HCT116 (cell line): ENCODE measurements at regions not wholly inside any gene's neighbourhood (a gene's known extent, or its start where the extent isn't known, plus 50 kb on each side); places are given as distances from the start of the nearest gene placed in this dataset.

Source experiments
- ATAC-seq: fragments of 200-7000 bp; cut with Tn5 transposase; 2 replicates; pipeline ENCODE4 v1.9.1; 2020; ENCODE audit warnings: mild to moderate bottlenecking, moderate library complexity
- BruUV-seq: library from RNA; stranded (reverse); fragments of 400-500 nt; replicated peaks from 2 replicates; lab custom pipeline; 2021; lab: Mats Ljungman, UMichigan
- CTCF ChIA-PET: fragments of 300-600 bp; sonication (Branson Sonifier 250); formaldehyde crosslinking; loops from one replicate; lab custom pipeline; 2021; ENCODE audit warnings: antibody characterized with exemption; lab: Charles Lee
- POLR2A ChIA-PET: fragments of 300-600, 350-600 bp; sonication (Branson Sonifier 250); formaldehyde crosslinking; loops from one replicate; lab custom pipeline; 2021; ENCODE audit warnings: antibody characterized with exemption; lab: Charles Lee
- RAD21 ChIA-PET, 2 experiments: fragments of 300-600 bp; sonication (Branson Sonifier 250); formaldehyde crosslinking; loops; one replicate each; lab custom pipeline; 2023; ENCODE audit warnings: low total read pairs in 2 of 2; ENCODE audit not compliant: uncharacterized antibody in 2 of 2, unreplicated experiment in 2 of 2, low non-redundant PET in 1 of 2; lab: Charles Lee
- DNase-seq: peaks from one replicate; pipeline ENCODE4 v3.0.0-alpha.2; 2010; ENCODE audit warnings: low read depth, low spot score
- H2AFZ ChIP-seq: fragments of 200-600 bp; shearing (Covaris generic), sonication (generic); 2 replicates; pipeline ENCODE4 v1.6.1; 2017; ENCODE audit warnings: low read depth, mixed run types, mixed read lengths, antibody characterized with exemption, low read length; ENCODE audit not compliant: poor library complexity, severe bottlenecking
- H3K27ac ChIP-seq: 2 replicates; pipeline ENCODE4 v1.5.1; 2012; ENCODE audit warnings: low read depth, low read length
- H3K27me3 ChIP-seq: fragments of 200-600 bp; sonication (generic); 2 replicates; pipeline ENCODE4 v1.6.1; 2016; ENCODE audit warnings: mixed run types, low read length, mixed read lengths; ENCODE audit not compliant: insufficient read depth
- H3K36me3 ChIP-seq, 2 experiments: fragments of 200-500 bp in 1 of 2; fragments of 200-600 bp in 1 of 2; sonication (Bioruptor generic) in 1 of 2; sonication (generic) in 1 of 2; 2 replicates each; pipeline versions ENCODE4 v1.5.1 to v1.6.1; 2014 to 2016; ENCODE audit warnings: low read length in 2 of 2, inconsistent platforms in 1 of 2, mixed read lengths in 1 of 2, mixed run types in 1 of 2; ENCODE audit not compliant: insufficient read depth in 2 of 2, control insufficient read depth in 1 of 2
- H3K4me1 ChIP-seq, 2 experiments: fragments of 200-600 bp in 1 of 2; sonication (generic) in 1 of 2; 2 replicates each; pipeline versions ENCODE4 v1.5.1 to v1.6.1; 2012 to 2017; ENCODE audit warnings: low read length in 2 of 2, inconsistent platforms in 1 of 2, mild to moderate bottlenecking in 1 of 2, mixed read lengths in 1 of 2, mixed run types in 1 of 2, moderate library complexity in 1 of 2; ENCODE audit not compliant: insufficient read depth in 2 of 2, control insufficient read depth in 1 of 2
- H3K4me2 ChIP-seq: fragments of 200-600 bp; sonication (generic); 2 replicates; pipeline ENCODE4 v1.6.1; 2017; ENCODE audit warnings: mixed run types, low read length, mixed read lengths
- H3K4me3 ChIP-seq, 2 experiments: fragments of 200-600 bp in 1 of 2; sonication (generic) in 1 of 2; replicated peaks in 1 of 2; 2 replicates each; pipeline ENCODE4 v1.5.1; 2011 to 2016; ENCODE audit warnings: low read length in 2 of 2, control low read depth in 1 of 2, low read depth in 1 of 2, mild to moderate bottlenecking in 1 of 2, mixed read lengths in 1 of 2, mixed run types in 1 of 2
- H3K79me2 ChIP-seq: fragments of 200-600 bp; sonication (generic); 2 replicates; pipeline ENCODE4 v1.6.1; 2017; ENCODE audit warnings: mild to moderate bottlenecking, mixed run types, low read length, moderate library complexity, mixed read lengths; ENCODE audit not compliant: insufficient read depth
- H3K9ac ChIP-seq: fragments of 200-600 bp; sonication (generic); 2 replicates; pipeline ENCODE4 v1.6.1; 2016; ENCODE audit warnings: low read length, mixed read lengths
- H3K9me2 ChIP-seq: fragments of 200-600 bp; sonication (generic), shearing (Covaris generic); 2 replicates; pipeline ENCODE4 v1.6.1; 2017; ENCODE audit warnings: mixed run types, mild to moderate bottlenecking, moderate library complexity; ENCODE audit not compliant: insufficient read depth
- H3K9me3 ChIP-seq, 2 experiments: fragments of 200-500 bp in 1 of 2; fragments of 200-600 bp in 1 of 2; sonication (Bioruptor generic) in 1 of 2; sonication (generic) in 1 of 2; 2 replicates each; pipeline ENCODE4 v1.6.1; 2014 to 2017; ENCODE audit warnings: low read length in 2 of 2, mixed read lengths in 2 of 2, inconsistent platforms in 1 of 2, low read depth in 1 of 2, mild to moderate bottlenecking in 1 of 2, mixed run types in 1 of 2, moderate library complexity in 1 of 2; ENCODE audit not compliant: control insufficient read depth in 1 of 2, insufficient read depth in 1 of 2
- H4K20me1 ChIP-seq: fragments of 200-600 bp; sonication (generic), shearing (Covaris generic); 2 replicates; pipeline ENCODE4 v1.6.1; 2017; ENCODE audit warnings: mixed run types, mild to moderate bottlenecking, moderate library complexity; ENCODE audit not compliant: insufficient read depth
- ATF3 ChIP-seq: IDR thresholded peaks from 2 replicates; pipeline ENCODE4 v1.6.1; 2012
- CEBPB ChIP-seq: IDR thresholded peaks from 2 replicates; pipeline ENCODE4 v1.6.1; 2012; ENCODE audit warnings: low read depth
- CTCF ChIP-seq, 3 experiments: fragments of 200-600 bp in 1 of 3; sonication (generic) in 1 of 3; IDR thresholded peaks in 2 of 3; conservative IDR thresholded peaks in 1 of 3; 2 replicates each; pipeline ENCODE4 v1.5.1; 2012 to 2017; ENCODE audit warnings: low read depth in 2 of 3, low read length in 2 of 3, antibody characterized with exemption in 1 of 3, borderline replicate concordance in 1 of 3, control low read depth in 1 of 3, mild to moderate bottlenecking in 1 of 3, mixed read lengths in 1 of 3, mixed run types in 1 of 3, moderate library complexity in 1 of 3; ENCODE audit not compliant: insufficient read depth in 1 of 3
- EGR1 ChIP-seq: IDR thresholded peaks from 2 replicates; pipeline ENCODE4 v1.6.1; 2012; ENCODE audit warnings: low read depth
- ELF1 ChIP-seq: IDR thresholded peaks from 2 replicates; pipeline ENCODE4 v1.6.1; 2012; ENCODE audit warnings: low read depth, borderline replicate concordance
- EZH2 ChIP-seq: fragments of 200-600 bp; sonication (generic); IDR thresholded peaks from 2 replicates; pipeline ENCODE4 v1.6.1; 2017; ENCODE audit warnings: antibody characterized with exemption, mixed run types
- FOSL1 ChIP-seq: IDR thresholded peaks from 2 replicates; pipeline ENCODE4 v1.6.1; 2012; ENCODE audit warnings: low read depth
- JUND ChIP-seq: IDR thresholded peaks from 2 replicates; pipeline ENCODE4 v1.6.1; 2012
- MAX ChIP-seq: IDR thresholded peaks from 2 replicates; pipeline ENCODE4 v1.6.1; 2012
- POLR2A ChIP-seq: IDR thresholded peaks from 2 replicates; pipeline ENCODE4 v1.7.0; 2011; ENCODE audit warnings: borderline replicate concordance; ENCODE audit not compliant: insufficient read depth, insufficient read length; ENCODE audit errors: extremely low read depth
- POLR2AphosphoS5 ChIP-seq: IDR thresholded peaks from 2 replicates; pipeline ENCODE4 v1.6.1; 2011; ENCODE audit warnings: mild to moderate bottlenecking, low read depth, low read length, moderate library complexity
- RAD21 ChIP-seq: IDR thresholded peaks from 2 replicates; pipeline ENCODE4 v1.6.1; 2012; ENCODE audit warnings: low read depth, mild to moderate bottlenecking
- SP1 ChIP-seq: IDR thresholded peaks from 2 replicates; pipeline ENCODE4 v1.6.1; 2012; ENCODE audit warnings: low read depth
- SRF ChIP-seq: IDR thresholded peaks from 2 replicates; pipeline ENCODE4 v1.6.1; 2012; ENCODE audit warnings: low read depth
- YY1 ChIP-seq: IDR thresholded peaks from 2 replicates; pipeline ENCODE4 v1.6.1; 2011; ENCODE audit warnings: low read length, low read depth, moderate library complexity, mild to moderate bottlenecking; ENCODE audit not compliant: insufficient replicate concordance; ENCODE audit errors: extremely low read depth
- ZBTB33 ChIP-seq: IDR thresholded peaks from 2 replicates; pipeline ENCODE4 v1.6.1; 2011; ENCODE audit warnings: mild to moderate bottlenecking, low read length, moderate library complexity; ENCODE audit not compliant: insufficient replicate concordance; ENCODE audit errors: extremely low read depth
- ZFX ChIP-seq: fragments of 450-650 bp; IDR thresholded peaks from 2 replicates; pipeline ENCODE4 v1.6.1; 2017
- intact Hi-C: fragments of 100-400 bp; cut with micrococcal nuclease; formaldehyde crosslinking; loops from 2 replicates; pipeline ENCODE4 v1.10.0; 2022

GRCh38 chr2:136381722-136382633, 264.0 kb upstream of the CXCR4 start:
- no peak for ATAC-seq
- Histone ChIP-seq H3K4me1 (no peaks in the 10 kb centered on the region), H3K9ac (no peak overlapping the region), H3K4me2 (no peak overlapping the region), H4K20me1 (no peaks in the 10 kb centered on the region), H3K9me3 (no peaks in the 10 kb centered on the region), H3K4me3 (no peak overlapping the region), H3K36me3 (no peaks in the 10 kb centered on the region), H3K27ac (no peak overlapping the region)
- POLR2A ChIA-PET: no interaction called here
- no TSS peak for BruUV-seq
- TF ChIP-seq POLR2AphosphoS5 (no peak), EZH2 (no peak), CTCF (IDR thresholded peaks at IDR 0.05 in 2 of 3, conservative IDR thresholded peaks at IDR 0.05 in 1 of 3; ENCODE audit: borderline replicate concordance in 1 of 3, insufficient read depth in 1 of 3, low read depth in 2 of 3, low read length in 2 of 3) (no peak), FOSL1 (no peak), ZBTB33 (no peak), JUND (no peak), ELF1 (no peak), CEBPB (no peak), RAD21 (no peak), EGR1 (no peak), ATF3 (no peak), POLR2A (no peak), YY1 (no peak), MAX (no peak), SRF (no peak), SP1 (no peak), ZFX (no peak)
- TF ChIP-seq, all 23 proteins: peak for 0
- DNase-seq: no peak
- Histone ChIP-seq H3K27me3 (0 out of 2 replicates have a peak, but pooled peaks cover 2% of the 10 kb centered on the region), H3K9me2 (no peaks in the 10 kb centered on the region), H2AFZ (no peak overlapping the region), H3K79me2 (no peaks in the 10 kb centered on the region)
- ChIA-PET CTCF (interaction anchor here (3.3 to 4.0 kb wide), 2 partner anchors 465 to 468 kb away, joined by 12 to 20 read pairs; no protein-coding TSS in a partner anchor), RAD21 (no interaction called here)
- intact Hi-C loops: loop anchor here (5.0 to 10.0 kb wide), 2 partner anchors 567 to 1380 kb away; no protein-coding TSS in a partner anchor
